HEK293 (cell line): ENCODE measurements at regions not wholly inside any gene's neighbourhood (a gene's known extent, or its start where the extent isn't known, plus 50 kb on each side); places are given as distances from the start of the nearest gene placed in this dataset.

Source experiments
- CTCF ChIA-PET: fragments of 350-600 bp; formaldehyde crosslinking; extraction: SDS; loops from one replicate; lab custom pipeline; 2021; ENCODE audit warnings: antibody characterized with exemption; lab: Yijun Ruan, JAX
- POLR2A ChIA-PET: fragments of 300-600 bp; formaldehyde crosslinking; extraction: SDS; loops from one replicate; lab custom pipeline; 2020; ENCODE audit warnings: antibody characterized with exemption, inconsistent platforms; lab: Yijun Ruan, JAX
- H3K27ac ChIP-seq: fragments of 200-500 bp; sonication (Bioruptor generic); 2 replicates; pipeline ENCODE4 v1.5.1; 2014; ENCODE audit warnings: low read depth, low read length, control low read depth, inconsistent platforms; ENCODE audit errors: extremely low read depth
- H3K36me3 ChIP-seq, 2 experiments: fragments of 200-500 bp in 1 of 2; sonication (Bioruptor generic) in 1 of 2; 1 replicate in 1 of 2; 2 replicates in 1 of 2; pipeline ENCODE4 v1.5.1; 2014 to 2017; ENCODE audit warnings: inconsistent platforms in 2 of 2, low read length in 2 of 2; ENCODE audit not compliant: control insufficient read depth in 2 of 2, insufficient read depth in 1 of 2
- H3K4me1 ChIP-seq: fragments of 200-500 bp; sonication (Bioruptor generic); 2 replicates; pipeline ENCODE4 v1.5.1; 2014; ENCODE audit warnings: mild to moderate bottlenecking, low read length, inconsistent platforms; ENCODE audit not compliant: control insufficient read depth, insufficient read depth
- H3K4me3 ChIP-seq: 2 replicates; pipeline ENCODE4 v1.5.1; 2011; ENCODE audit warnings: low read depth, mild to moderate bottlenecking, control low read depth, low read length, moderate library complexity
- H3K9me3 ChIP-seq: fragments of 200-500 bp; sonication (Bioruptor generic); 2 replicates; pipeline ENCODE4 v1.5.1; 2014; ENCODE audit warnings: low read depth, low read length, inconsistent platforms; ENCODE audit not compliant: control insufficient read depth, insufficient read depth
- MEIS1 ChIP-seq: sonication (generic); formaldehyde crosslinking; IDR thresholded peaks from 2 replicates; pipeline ENCODE4 v1.8.1; 2022; ENCODE audit warnings: missing genetic modification reagents, mild to moderate bottlenecking, borderline replicate concordance
- MYNN ChIP-seq: fragments of 450-650 bp; formaldehyde crosslinking; IDR thresholded peaks from 2 replicates; pipeline ENCODE4 v1.5.1; 2016; ENCODE audit warnings: missing biosample characterization, missing genetic modification characterization, borderline replicate concordance
- PATZ1 ChIP-seq: fragments of 450-650 bp; formaldehyde crosslinking; IDR thresholded peaks from 2 replicates; pipeline ENCODE4 v1.5.1; 2016; ENCODE audit warnings: missing biosample characterization, missing genetic modification characterization
- PRDM1 ChIP-seq: fragments of 450-650 bp; formaldehyde crosslinking; IDR thresholded peaks from 2 replicates; pipeline ENCODE4; 2016; ENCODE audit warnings: missing biosample characterization, missing genetic modification characterization
- PRDM6 ChIP-seq: fragments of 450-650 bp; formaldehyde crosslinking; IDR thresholded peaks from 2 replicates; pipeline ENCODE4 v1.5.1; 2017; ENCODE audit warnings: missing biosample characterization, missing genetic modification characterization
- TCF7L2 ChIP-seq: IDR thresholded peaks from 2 replicates; pipeline ENCODE4 v1.6.1; 2011; ENCODE audit warnings: low read depth, mild to moderate bottlenecking, inconsistent platforms, low read length, moderate library complexity, borderline replicate concordance
- YY1 ChIP-seq: fragments of 450-650 bp; formaldehyde crosslinking; IDR thresholded peaks from 2 replicates; pipeline ENCODE4 v1.5.1; 2018; ENCODE audit warnings: missing biosample characterization, missing genetic modification characterization
- ZBTB11 ChIP-seq: fragments of 450-650 bp; formaldehyde crosslinking; conservative IDR thresholded peaks from 2 replicates; pipeline ENCODE4 v1.5.1; 2016; ENCODE audit warnings: low read depth, missing biosample characterization, missing genetic modification characterization
- ZBTB20 ChIP-seq: fragments of 450-650 bp; formaldehyde crosslinking; IDR thresholded peaks from 2 replicates; pipeline ENCODE4 v1.5.1; 2016; ENCODE audit warnings: missing biosample characterization, missing genetic modification characterization
- ZNF354C ChIP-seq: fragments of 450-650 bp; formaldehyde crosslinking; IDR thresholded peaks from 2 replicates; pipeline ENCODE4 v1.5.1; 2016; ENCODE audit warnings: missing biosample characterization, missing genetic modification characterization, low read depth, borderline replicate concordance
- ZNF362 ChIP-seq: fragments of 450-650 bp; formaldehyde crosslinking; IDR thresholded peaks from 2 replicates; pipeline ENCODE4 v1.5.1; 2016; ENCODE audit warnings: missing biosample characterization, missing genetic modification characterization
- ZNF416 ChIP-seq: fragments of 450-650 bp; formaldehyde crosslinking; IDR thresholded peaks from 2 replicates; pipeline ENCODE4 v1.5.1; 2016; ENCODE audit warnings: missing biosample characterization, missing genetic modification characterization
- ZNF426 ChIP-seq: fragments of 450-650 bp; formaldehyde crosslinking; IDR thresholded peaks from 2 replicates; pipeline ENCODE4 v1.5.1; 2017; ENCODE audit warnings: missing biosample characterization, missing genetic modification characterization, mild to moderate bottlenecking, inconsistent platforms, moderate library complexity
- ZNF488 ChIP-seq: fragments of 450-650 bp; formaldehyde crosslinking; IDR thresholded peaks from 2 replicates; pipeline ENCODE4 v1.5.1; 2016; ENCODE audit warnings: missing biosample characterization, missing genetic modification characterization
- ZNF654 ChIP-seq: fragments of 450-650 bp; formaldehyde crosslinking; IDR thresholded peaks from 2 replicates; pipeline ENCODE4 v1.5.1; 2016; ENCODE audit warnings: low read depth, missing biosample characterization, missing genetic modification characterization
- ZNF677 ChIP-seq: fragments of 450-650 bp; IDR thresholded peaks from 2 replicates; pipeline ENCODE4 v1.5.0; 2018; ENCODE audit warnings: missing biosample characterization, mild to moderate bottlenecking, missing genetic modification characterization, moderate library complexity

GRCh38 chr15:62961134-62961533 is 81.4 kb upstream of the TPM1 start:
- no peak for TF ChIP-seq ZNF426 (tag by site-specific recombination)
- TF ChIP-seq MYNN (tag by site-specific recombination), result no peak
- TF ChIP-seq ZBTB11 (tag by site-specific recombination), result no peak
- TF ChIP-seq MEIS1 (CRISPR knock-in tag), result no peak
- TF ChIP-seq ZBTB20 (tag by site-specific recombination), result no peak
- no peak for TF ChIP-seq TCF7L2
- TF ChIP-seq ZNF654, result no peak
- TF ChIP-seq PRDM6, result no peak
- TF ChIP-seq YY1, result no peak
- TF ChIP-seq ZNF488, result no peak
- no peak for TF ChIP-seq ZNF416 (tag by site-specific recombination)
- TF ChIP-seq PRDM1 (tag by site-specific recombination), result no peak
- TF ChIP-seq ZNF354C (tag by site-specific recombination), result no peak
- TF ChIP-seq ZNF677 (tag by site-specific recombination), result no peak
- TF ChIP-seq PATZ1 (tag by site-specific recombination), result no peak
- no peak for TF ChIP-seq ZNF362 (tag by site-specific recombination)
- POLR2A ChIA-PET, result no interaction called here
- no peaks in the 10 kb centered on the region for H3K4me1 ChIP-seq
- H3K9me3 ChIP-seq, result no peaks in the 10 kb centered on the region
- CTCF ChIA-PET, result no interaction called here
- no peak overlapping the region for H3K4me3 ChIP-seq
- no peak overlapping the region for H3K27ac ChIP-seq
- H3K36me3 ChIP-seq, result no peaks in the 10 kb centered on the region
